Effector memory CD8-positive, alpha-beta T cell (primary cell): ENCODE measurements at regions not wholly inside any gene's neighbourhood (a gene's known extent, or its start where the extent isn't known, plus 50 kb on each side); places are given as distances from the start of the nearest gene placed in this dataset.
"Not testable (repeated sequence)": the region's sequence is repeated elsewhere in the genome, so short reads cannot be mapped to it uniquely, and the experiment has no call there.

ENCODE experiments used
- ATAC-seq: fragments of 150-1000 bp; cut with Tn5 transposase; replicated peaks from 2 replicates; pipeline ENCODE4 v1.10.0; 2021; ENCODE audit warnings: mild to moderate bottlenecking, moderate library complexity
- DNase-seq, 3 experiments: peaks; one replicate each; pipeline ENCODE4 v3.0.0; 2021
- H3K27ac Mint-ChIP-seq, 2 donors: one replicate each; pipeline ENCODE4 v1.8.0; 2022; ENCODE audit warnings: mild to moderate bottlenecking in 2 of 2, mixed read lengths in 2 of 2, moderate library complexity in 2 of 2
- H3K27me3 Mint-ChIP-seq, 2 donors: one replicate each; pipeline ENCODE4 v1.8.0; 2022; ENCODE audit warnings: mixed read lengths in 2 of 2
- H3K36me3 Mint-ChIP-seq: one replicate; pipeline ENCODE4 v1.8.0; 2022; ENCODE audit warnings: mild to moderate bottlenecking, moderate library complexity, mixed read lengths; ENCODE audit not compliant: insufficient read depth
- H3K4me1 Mint-ChIP-seq, 2 donors: one replicate each; pipeline ENCODE4 v1.8.0; 2022; ENCODE audit warnings: low read depth in 2 of 2, mixed read lengths in 2 of 2
- H3K4me3 Mint-ChIP-seq, 2 donors: one replicate each; pipeline ENCODE4 v1.8.0; 2022; ENCODE audit warnings: mild to moderate bottlenecking in 2 of 2, mixed read lengths in 2 of 2, moderate library complexity in 2 of 2
- H3K9me3 Mint-ChIP-seq, 2 donors: one replicate each; pipeline ENCODE4 v1.8.0; 2022; ENCODE audit warnings: mixed read lengths in 2 of 2

DNA sequence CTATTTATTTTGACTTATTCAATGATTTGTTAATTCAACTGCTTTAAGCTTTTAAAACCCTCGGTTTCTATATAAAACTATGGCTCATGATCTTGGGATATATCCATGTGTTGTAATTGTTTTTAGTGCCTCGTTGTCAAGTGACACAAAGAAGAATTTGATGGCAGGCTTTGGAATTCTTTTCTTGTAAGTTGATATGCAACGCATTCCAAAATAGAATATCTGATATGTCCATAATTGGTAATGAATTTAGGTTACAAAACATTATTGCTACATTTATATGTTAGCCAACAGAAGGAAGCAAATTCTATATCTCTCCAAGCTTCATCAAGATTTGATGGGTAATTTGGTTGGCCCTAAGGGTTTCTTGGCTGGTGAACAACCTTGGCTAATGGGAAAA lies 220.4 kb upstream of the RIMS1 start:
- Mint-ChIP-seq H3K9me3 (peaks cover 0 to 6% of the 10 kb centered on the region in 2 donors), H3K27ac (no peak overlapping the region), H3K27me3 (no peaks in the 10 kb centered on the region), H3K4me3 (no peak overlapping the region), H3K4me1 (no peaks in the 10 kb centered on the region), H3K36me3 (no peaks in the 10 kb centered on the region)
- no peak for DNase-seq
- ATAC-seq: no peak

DNA sequence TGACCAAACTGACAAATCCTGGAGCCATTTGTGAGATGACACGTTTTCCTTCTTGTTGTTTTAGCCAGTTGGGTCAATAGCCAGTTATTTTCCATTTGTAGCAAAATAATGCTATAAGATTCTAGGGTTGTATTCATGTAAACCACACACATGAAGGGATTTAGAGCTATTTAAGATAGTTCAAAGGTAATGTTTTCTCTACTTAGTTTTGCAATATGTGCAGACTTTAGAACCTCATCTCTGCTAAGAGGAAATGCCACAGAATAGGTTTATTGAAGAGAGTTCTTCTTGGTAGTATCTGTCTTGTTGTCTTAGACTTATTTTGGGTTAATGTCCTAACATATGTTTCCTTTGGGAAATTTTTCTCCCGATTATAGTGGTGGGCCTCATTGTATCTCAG lies 213.5 kb upstream of the RIMS1 start:
- DNase-seq: no peak
- H3K36me3 Mint-ChIP-seq: no peaks in the 10 kb centered on the region

GRCh38 chr6:71675386-71675785 lies 211.0 kb upstream of the RIMS1 start:
- H3K27me3 Mint-ChIP-seq: no peaks in the 10 kb centered on the region
- DNase-seq (no peak), ATAC-seq (no peak)
- H3K4me1 Mint-ChIP-seq: no peaks in the 10 kb centered on the region
- no peak overlapping the region for H3K4me3 Mint-ChIP-seq
- H3K36me3 Mint-ChIP-seq: no peaks in the 10 kb centered on the region
- no peak overlapping the region for H3K27ac Mint-ChIP-seq
- peaks cover 0 to 2% of the 10 kb centered on the region in 2 donors for H3K9me3 Mint-ChIP-seq

More for the DNA sequence above, 213.5 kb upstream of the RIMS1 start:
- Mint-ChIP-seq H3K4me1 (no peaks in the 10 kb centered on the region), H3K9me3 (peaks cover 0 to 2% of the 10 kb centered on the region in 2 donors), H3K27ac (no peak overlapping the region), H3K4me3 (no peak overlapping the region), H3K27me3 (no peaks in the 10 kb centered on the region)
- no peak for ATAC-seq

- H3K27ac Mint-ChIP-seq: no peak overlapping the region
- no peaks in the 10 kb centered on the region for H3K27me3 Mint-ChIP-seq
- ATAC-seq: no peak
- no peak for DNase-seq
- H3K9me3 Mint-ChIP-seq: peaks cover under 1 to 2% of the 10 kb centered on the region in 2 donors
- no peaks in the 10 kb centered on the region for H3K4me1 Mint-ChIP-seq
- no peak overlapping the region for H3K4me3 Mint-ChIP-seq
- H3K36me3 Mint-ChIP-seq: no peaks in the 10 kb centered on the region
These were observed 210.1 kb upstream of the RIMS1 start for GRCh38 chr6:71676298-71676697.

DNA sequence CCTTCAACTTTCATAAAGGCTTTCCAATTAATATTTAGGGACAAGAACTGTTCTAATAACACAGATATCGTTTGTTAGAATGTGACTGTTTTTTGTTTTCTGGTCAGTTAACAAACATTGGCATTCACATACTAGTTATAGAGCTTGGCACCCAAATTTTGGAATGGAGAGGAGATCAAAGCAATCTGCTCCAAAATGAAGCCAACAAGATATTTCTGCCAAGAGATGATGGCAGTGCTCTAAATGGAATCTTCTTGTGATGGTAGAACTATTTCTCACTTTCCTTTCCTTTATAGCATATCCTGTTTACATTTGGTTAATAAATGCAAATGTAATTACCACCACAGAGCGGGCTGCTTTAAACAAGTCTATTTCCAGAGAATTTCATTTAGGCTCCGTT lies 208.3 kb upstream of the RIMS1 start:
- ATAC-seq (no peak), DNase-seq (no peak)
- Mint-ChIP-seq H3K36me3 (no peaks in the 10 kb centered on the region), H3K4me3 (no peak overlapping the region), H3K27ac (no peak overlapping the region), H3K4me1 (no peaks in the 10 kb centered on the region), H3K27me3 (no peaks in the 10 kb centered on the region), H3K9me3 (peaks cover 5 to 13% of the 10 kb centered on the region in 2 donors)

DNA sequence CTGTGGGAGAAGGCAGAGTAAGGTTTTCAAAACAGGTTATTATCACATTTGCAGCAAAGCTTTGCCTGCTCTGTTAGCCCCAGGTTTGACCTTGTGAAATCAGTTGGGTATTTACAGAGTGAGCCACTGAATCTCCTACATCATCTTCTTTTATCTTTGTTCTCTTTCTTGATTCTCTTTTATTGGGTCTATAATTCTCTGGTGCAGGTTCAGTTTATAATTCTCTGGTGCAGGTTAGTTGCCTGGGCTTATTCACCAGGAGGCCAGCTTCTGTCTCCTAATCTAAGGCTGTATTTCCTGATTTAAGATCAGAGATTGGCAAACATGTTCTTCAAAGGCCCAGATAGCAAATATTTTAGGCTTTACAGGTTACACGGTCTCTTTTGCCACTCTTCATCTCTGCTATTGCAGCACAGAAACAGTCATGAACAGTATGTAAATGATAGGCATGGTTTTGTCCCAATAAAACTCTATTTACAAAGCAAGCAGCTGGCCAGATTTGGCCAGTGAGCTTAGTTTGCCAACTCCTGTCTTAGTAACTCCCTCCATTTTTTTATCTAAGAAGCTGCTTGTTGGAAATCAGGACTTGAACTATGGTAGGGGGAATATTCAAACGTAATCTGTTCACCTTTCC lies 205.0 kb upstream of the RIMS1 start:
- no peaks in the 10 kb centered on the region for H3K27me3 Mint-ChIP-seq

DNA sequence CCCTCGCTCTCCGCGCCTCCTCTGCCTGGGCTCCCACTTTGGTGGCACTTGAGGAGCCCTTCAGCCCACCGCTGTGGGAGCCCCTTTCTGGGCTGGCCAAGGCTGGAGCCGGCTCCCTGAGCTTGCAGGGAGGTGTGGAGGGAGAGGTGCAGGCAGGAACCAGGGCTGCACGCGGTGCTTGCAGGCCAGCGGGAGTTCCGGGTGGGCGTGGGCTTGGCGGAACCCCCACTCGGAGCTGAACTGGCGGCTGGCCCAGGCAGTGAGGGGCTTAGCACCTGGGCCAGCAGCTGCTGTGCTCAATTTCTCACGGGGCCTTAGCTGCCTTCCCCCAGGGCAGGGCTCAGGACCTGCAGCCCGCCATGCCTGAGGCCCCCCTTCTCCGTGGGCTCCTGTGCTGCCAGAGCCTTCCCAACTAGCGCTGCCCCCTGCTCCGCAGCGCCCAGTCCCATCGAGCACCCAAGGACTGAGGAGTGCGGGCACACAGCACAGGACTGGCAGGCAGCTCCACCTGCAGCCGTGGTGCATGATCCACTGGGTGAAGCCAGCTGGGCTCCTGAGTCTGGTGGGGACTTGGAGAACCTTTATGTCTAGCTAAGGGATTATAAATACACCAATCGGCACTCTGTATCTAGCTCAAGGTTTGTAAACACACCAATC lies 200.2 kb upstream of the RIMS1 start:
- not testable (repeated sequence) for H3K4me1 Mint-ChIP-seq, H3K27ac Mint-ChIP-seq, H3K4me3 Mint-ChIP-seq, H3K36me3 Mint-ChIP-seq, DNase-seq, H3K27me3 Mint-ChIP-seq, ATAC-seq
- peaks cover 5 to 13% of the 10 kb centered on the region in 2 donors for H3K9me3 Mint-ChIP-seq

More for the DNA sequence above, 205.0 kb upstream of the RIMS1 start:
- H3K27ac Mint-ChIP-seq: no peak overlapping the region
- DNase-seq (no peak), ATAC-seq (no peak)
- H3K9me3 Mint-ChIP-seq: peaks cover 5 to 13% of the 10 kb centered on the region in 2 donors
- H3K36me3 Mint-ChIP-seq: no peaks in the 10 kb centered on the region
- H3K4me1 Mint-ChIP-seq: no peaks in the 10 kb centered on the region
- no peak overlapping the region for H3K4me3 Mint-ChIP-seq

DNA sequence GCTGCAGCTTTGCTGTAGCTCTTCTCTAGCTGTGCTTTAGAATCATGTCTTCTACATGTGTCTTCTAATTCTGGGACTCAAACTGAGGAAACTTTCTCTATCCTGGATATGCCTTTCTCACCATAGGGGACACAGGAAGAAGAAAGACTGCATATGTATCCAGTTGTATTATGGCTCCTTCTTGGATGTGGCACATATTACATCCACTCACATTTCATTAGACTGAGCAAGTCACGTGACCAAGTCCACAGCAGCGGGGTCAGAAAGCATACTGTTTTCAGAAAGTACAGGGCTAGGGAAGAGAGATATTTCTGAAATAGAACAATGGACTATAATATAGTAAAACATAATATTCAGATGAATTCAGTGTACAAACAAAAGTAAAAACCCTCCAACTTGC lies 187.6 kb upstream of the RIMS1 start:
- Mint-ChIP-seq H3K36me3 (no peaks in the 10 kb centered on the region), H3K27me3 (no peaks in the 10 kb centered on the region), H3K4me1 (no peaks in the 10 kb centered on the region), H3K27ac (no peak overlapping the region), H3K4me3 (no peak overlapping the region), H3K9me3 (peaks cover 0 to 3% of the 10 kb centered on the region in 2 donors)
- DNase-seq: no peak
- no peak for ATAC-seq

DNA sequence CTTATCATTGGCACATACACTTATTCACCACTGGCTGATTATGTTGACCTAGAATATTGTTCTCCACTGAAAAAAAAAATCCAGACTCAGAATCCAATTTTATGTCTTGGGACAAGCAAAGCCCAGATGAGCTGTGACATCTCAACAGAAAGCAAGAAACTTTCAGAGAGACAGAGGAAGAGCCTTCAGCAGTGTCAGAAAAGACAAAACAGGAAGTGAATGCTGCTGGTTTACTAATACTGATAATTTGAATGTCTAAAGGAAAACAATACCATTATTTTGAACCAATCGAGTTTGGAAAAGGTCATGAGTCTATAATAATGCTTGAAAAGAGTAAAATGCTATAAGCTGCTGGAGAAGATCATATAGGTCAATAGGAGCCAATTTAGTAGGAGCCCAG lies 179.8 kb upstream of the RIMS1 start:
- Mint-ChIP-seq H3K4me3 (no peak overlapping the region), H3K4me1 (no peaks in the 10 kb centered on the region), H3K9me3 (peaks cover 3 to 16% of the 10 kb centered on the region in 2 donors), H3K36me3 (no peaks in the 10 kb centered on the region), H3K27ac (no peak overlapping the region), H3K27me3 (no peaks in the 10 kb centered on the region)
- ATAC-seq (no peak), DNase-seq (no peak)

- ATAC-seq (no peak), DNase-seq (no peak)
These were observed 179.3 kb upstream of the RIMS1 start for GRCh38 chr6:71707059-71707458.

DNA sequence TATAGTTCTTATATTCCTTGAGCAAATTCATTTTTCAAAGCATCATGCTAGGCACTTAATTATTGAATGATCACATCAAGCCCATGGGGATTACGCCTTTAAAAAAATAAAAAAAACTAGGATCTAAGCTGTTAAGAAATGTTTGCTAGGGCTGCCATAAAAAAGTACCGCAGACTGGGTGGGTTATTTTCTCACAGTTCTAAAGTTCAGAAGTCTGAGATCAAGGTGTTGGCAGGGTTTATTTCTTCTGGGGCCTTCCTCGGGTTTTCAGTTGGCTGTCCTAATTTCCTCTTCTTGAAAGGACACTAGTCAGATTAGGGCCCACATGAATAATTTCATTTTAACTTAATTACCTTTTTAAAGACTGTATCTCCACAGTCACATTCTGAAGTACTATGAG lies 165.6 kb upstream of the RIMS1 start:
- no peak for ATAC-seq
- Mint-ChIP-seq H3K36me3 (no peaks in the 10 kb centered on the region), H3K27ac (no peak overlapping the region), H3K27me3 (no peaks in the 10 kb centered on the region), H3K4me1 (no peaks in the 10 kb centered on the region), H3K4me3 (no peak overlapping the region), H3K9me3 (peaks cover under 1 to 3% of the 10 kb centered on the region in 2 donors)
- DNase-seq: no peak

More at GRCh38 chr6:71707059-71707458, 179.3 kb upstream of the RIMS1 start:
- Mint-ChIP-seq H3K27me3 (no peaks in the 10 kb centered on the region), H3K4me1 (no peaks in the 10 kb centered on the region), H3K27ac (no peak overlapping the region), H3K9me3 (peaks cover 3 to 16% of the 10 kb centered on the region in 2 donors), H3K36me3 (no peaks in the 10 kb centered on the region), H3K4me3 (no peak overlapping the region)

DNA sequence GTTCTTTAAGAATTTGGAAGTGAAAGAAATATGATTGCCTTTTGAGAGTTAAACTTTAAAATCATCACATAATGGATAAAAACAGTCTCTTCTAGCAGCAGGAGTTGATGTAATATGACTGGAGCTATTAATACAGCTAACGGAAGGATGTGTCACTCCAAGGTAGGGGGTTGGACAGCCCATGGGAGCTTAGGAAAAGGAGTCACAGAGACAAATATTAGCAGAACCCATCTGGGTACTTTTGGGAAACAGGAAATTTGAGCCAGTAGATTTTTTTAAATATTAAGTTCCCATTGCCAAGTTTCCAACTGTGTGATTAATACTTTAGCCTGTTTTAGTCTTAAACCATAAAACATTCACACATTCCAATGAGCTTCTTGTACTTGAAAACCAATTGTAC lies 164.7 kb upstream of the RIMS1 start:
- DNase-seq: no peak
- no peak overlapping the region for H3K27ac Mint-ChIP-seq
- H3K36me3 Mint-ChIP-seq: no peaks in the 10 kb centered on the region
- peaks cover 4 to 8% of the 10 kb centered on the region in 2 donors for H3K9me3 Mint-ChIP-seq
- no peaks in the 10 kb centered on the region for H3K27me3 Mint-ChIP-seq
- ATAC-seq: no peak
- H3K4me3 Mint-ChIP-seq: no peak overlapping the region
- no peaks in the 10 kb centered on the region for H3K4me1 Mint-ChIP-seq

DNA sequence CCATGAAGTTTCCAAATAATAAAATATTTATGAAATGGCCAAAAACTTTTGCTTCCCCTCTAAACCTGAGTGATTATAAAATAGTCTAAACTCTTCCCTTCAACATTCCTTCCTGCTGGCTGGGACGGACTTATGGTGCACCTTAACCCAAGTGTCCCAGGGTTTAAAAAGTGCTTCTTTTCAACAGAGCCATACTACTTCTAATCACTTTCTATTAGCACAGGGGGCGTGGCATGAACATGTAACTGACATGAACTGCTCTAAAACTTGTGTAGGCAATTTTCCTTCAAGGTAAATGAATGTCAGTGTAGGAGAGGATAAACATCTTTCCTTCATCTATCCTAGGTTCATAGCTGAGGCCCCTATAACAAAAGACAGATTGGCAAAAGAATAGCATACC lies 163.6 kb upstream of the RIMS1 start:
- Mint-ChIP-seq H3K27ac (no peak overlapping the region), H3K27me3 (no peaks in the 10 kb centered on the region), H3K9me3 (peaks cover 4 to 8% of the 10 kb centered on the region in 2 donors), H3K36me3 (no peaks in the 10 kb centered on the region), H3K4me1 (no peaks in the 10 kb centered on the region), H3K4me3 (no peak overlapping the region)
- no peak for DNase-seq
- no peak for ATAC-seq

DNA sequence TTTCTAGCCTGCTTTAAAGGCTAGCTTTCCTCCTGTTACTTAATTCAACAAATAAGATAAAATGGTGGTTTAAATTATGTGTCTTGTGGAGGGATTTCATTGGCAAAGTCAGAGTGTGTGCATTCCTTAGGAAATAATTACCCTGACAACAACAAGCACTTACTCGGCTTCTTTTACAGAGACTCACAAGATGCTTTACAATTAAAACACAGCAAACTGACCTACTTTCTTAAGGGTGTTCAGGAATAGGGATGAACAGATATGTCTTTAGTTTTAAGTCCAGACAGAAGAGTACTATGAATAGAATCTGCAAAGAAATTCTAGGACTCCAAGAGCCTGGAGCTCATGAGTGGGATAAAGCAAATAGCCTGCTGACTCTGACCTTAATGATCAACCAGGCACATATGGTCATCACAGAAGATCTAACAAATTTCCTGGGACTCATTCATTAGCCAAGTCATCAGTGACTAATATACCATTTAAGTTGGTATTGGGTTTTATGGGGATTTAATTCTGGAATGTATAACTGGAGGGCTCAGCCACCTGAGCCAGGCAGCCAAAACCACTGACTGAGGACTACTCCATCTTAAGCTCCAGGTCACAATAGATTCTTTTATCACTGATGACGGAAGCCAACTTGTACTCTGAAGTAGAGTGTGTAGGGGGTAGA lies 161.8 kb upstream of the RIMS1 start:
- Mint-ChIP-seq H3K27ac (no peak overlapping the region), H3K4me1 (no peaks in the 10 kb centered on the region), H3K9me3 (peaks cover 4 to 8% of the 10 kb centered on the region in 2 donors), H3K4me3 (no peak overlapping the region), H3K27me3 (no peaks in the 10 kb centered on the region), H3K36me3 (no peaks in the 10 kb centered on the region)
- ATAC-seq (no peak), DNase-seq (no peak)
